ENCODE measurements at regions not wholly inside any gene's neighbourhood (a gene's known extent, or its start where the extent isn't known, plus 50 kb on each side); places are given as distances from the start of the nearest gene placed in this dataset.

DNA sequence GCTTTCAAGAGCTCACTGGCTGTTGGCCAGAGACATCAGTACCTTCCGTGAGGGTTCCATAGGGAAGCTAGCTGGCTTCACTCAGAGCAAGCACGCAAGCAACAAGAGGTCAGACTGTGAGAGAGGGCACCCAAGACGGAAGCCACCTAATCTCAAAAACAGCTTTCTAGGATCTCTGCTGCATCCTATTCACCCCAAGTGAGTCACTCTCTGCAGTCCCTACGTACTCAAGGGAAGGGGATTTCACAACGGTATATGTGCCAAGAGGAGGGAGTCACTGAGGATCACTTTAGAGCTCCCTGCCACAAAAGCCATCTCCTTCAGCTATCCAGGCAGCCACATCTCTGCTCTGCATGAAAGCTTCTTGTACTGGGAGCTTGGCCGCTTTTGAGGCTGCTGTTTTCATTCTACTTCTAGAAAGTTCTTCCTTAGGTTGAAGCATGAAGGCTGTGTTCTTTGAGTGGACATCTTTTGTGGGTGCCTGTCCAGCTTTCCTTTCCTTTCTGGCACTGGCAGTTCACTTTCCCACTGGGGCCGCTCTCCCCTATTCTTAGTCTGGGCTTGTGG is 249.5 kb downstream of the MAN2A1 start:
- no peak for TF ChIP-seq POLR2A (IDR thresholded peaks at IDR 0.05; ENCODE audit: low read depth, low read length)
- no peak for TF ChIP-seq EZH2 (IDR thresholded peaks at IDR 0.05; ENCODE audit: borderline replicate concordance, low read depth, low read length, severe bottlenecking)
- TF ChIP-seq, protein P1, sequence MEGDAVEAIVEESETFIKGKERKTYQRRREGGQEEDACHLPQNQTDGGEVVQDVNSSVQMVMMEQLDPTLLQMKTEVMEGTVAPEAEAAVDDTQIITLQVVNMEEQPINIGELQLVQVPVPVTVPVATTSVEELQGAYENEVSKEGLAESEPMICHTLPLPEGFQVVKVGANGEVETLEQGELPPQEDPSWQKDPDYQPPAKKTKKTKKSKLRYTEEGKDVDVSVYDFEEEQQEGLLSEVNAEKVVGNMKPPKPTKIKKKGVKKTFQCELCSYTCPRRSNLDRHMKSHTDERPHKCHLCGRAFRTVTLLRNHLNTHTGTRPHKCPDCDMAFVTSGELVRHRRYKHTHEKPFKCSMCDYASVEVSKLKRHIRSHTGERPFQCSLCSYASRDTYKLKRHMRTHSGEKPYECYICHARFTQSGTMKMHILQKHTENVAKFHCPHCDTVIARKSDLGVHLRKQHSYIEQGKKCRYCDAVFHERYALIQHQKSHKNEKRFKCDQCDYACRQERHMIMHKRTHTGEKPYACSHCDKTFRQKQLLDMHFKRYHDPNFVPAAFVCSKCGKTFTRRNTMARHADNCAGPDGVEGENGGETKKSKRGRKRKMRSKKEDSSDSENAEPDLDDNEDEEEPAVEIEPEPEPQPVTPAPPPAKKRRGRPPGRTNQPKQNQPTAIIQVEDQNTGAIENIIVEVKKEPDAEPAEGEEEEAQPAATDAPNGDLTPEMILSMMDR (IDR thresholded peaks at IDR 0.05; ENCODE audit: extremely low read depth in 1 of 2, insufficient read depth in 1 of 2, low read depth in 1 of 2, low read length in 2 of 2) = no peak
- TF ChIP-seq POLR2AphosphoS5 (IDR thresholded peaks at IDR 0.05; ENCODE audit: insufficient read depth, low read depth, low read length) = no peak
- TF ChIP-seq MYC (IDR thresholded peaks at IDR 0.05; ENCODE audit: low read depth, low read length) = no peak

All from endothelial cell of umbilical vein (primary cell).